ENCODE measurements at regions not wholly inside any gene's neighbourhood (a gene's known extent, or its start where the extent isn't known, plus 50 kb on each side); places are given as distances from the start of the nearest gene placed in this dataset.

DNA sequence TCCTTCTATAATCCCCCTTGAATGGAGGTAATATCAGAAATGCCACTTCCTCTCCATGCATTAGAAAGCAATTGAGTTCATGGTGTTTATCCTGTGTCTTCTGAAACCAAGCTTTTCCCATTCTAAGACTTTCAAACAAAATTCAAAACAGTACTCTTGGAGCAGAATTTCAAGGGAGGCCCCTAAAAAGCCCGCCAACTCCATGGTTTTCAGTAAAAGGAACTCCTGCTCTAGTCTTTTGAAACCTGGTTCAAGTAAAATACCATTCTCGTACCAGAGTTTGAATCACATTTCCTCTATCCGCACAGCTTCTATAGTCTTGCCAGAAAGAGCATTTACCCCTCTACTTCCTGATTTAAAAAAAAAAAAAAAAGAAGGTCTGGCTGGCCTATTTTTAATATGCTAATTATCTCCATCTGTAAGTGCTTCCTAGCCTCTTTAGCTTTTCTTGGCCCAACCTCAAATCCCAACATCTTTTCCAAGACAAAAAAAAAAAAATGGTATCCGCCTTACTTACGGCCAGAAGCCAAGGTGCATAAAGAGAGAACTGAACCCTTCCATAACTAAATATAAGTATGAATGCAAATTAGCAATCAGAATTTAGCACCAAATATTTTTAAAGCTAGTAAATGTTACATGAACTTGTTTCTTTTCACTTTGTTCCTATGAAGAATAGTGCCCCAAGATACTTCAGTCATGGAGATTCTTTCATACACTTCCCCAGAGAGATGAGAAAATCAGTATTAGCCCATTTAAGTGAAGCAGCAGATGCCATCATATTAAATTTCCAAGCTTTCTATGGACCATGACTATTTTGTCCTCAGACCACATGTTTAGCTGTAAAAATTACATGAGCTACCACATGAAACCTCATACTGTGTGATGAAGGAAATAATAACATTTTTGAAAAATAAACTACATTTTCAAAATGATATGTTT is 199.9 kb upstream of the FAM3C start:
- Histone ChIP-seq H3K27me3 (no peaks in the 10 kb centered on the region), H3K4me3 (no peak overlapping the region), H3K27ac (no peak overlapping the region), H3K36me3 (replicated peaks in 1 of 2) (no peaks in the 10 kb centered on the region), H3K9me3 (replicated peaks in 1 of 3) (no peaks in the 10 kb centered on the region), H3K4me1 (replicated peaks in 1 of 2) (no peaks in the 10 kb centered on the region)
- intact Hi-C loops (cut with DNase I): no loop called here
- WGBS, 4 donors: 74 to 80% (median 76%) methylated on average over 5 of the region's 5 CpGs
- no peak for TF ChIP-seq CTCF (IDR thresholded peaks at IDR 0.05)
- TF ChIP-seq POLR2A (IDR thresholded peaks at IDR 0.05): no peak
- DNase-seq: no peak

DNA sequence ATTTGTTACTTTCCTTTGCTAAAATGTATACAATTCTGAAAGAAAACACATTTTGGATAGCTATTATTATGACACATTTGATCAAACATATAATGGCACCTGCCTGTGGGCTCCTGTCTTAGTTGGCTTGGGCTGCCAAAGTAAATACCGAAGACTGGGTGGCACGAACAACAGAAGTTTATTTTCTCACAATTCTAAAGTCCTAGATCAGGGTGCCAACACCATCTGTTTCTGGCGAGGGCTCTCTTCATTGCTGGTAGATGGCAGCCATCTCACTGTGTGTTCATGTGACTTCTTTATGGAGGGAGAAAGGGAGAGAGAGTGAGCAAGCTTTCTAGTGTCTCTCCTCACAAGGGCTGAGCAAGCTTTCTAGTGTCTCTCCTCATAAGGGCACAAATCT is 195.8 kb upstream of the FAM3C start:
- H3K27me3 ChIP-seq: no peaks in the 10 kb centered on the region
- WGBS, 4 donors: 89 to 96% (median 91%) methylated on average over 3 of the region's 3 CpGs
- H3K9me3 ChIP-seq (replicated peaks in 1 of 3): no peaks in the 10 kb centered on the region
- no peak for TF ChIP-seq POLR2A (IDR thresholded peaks at IDR 0.05)
- no peak for TF ChIP-seq CTCF (IDR thresholded peaks at IDR 0.05)
- no peak overlapping the region for H3K4me3 ChIP-seq
- no peaks in the 10 kb centered on the region for H3K36me3 ChIP-seq (replicated peaks in 1 of 2)
- H3K4me1 ChIP-seq (replicated peaks in 1 of 2): no peaks in the 10 kb centered on the region
- intact Hi-C loops (cut with DNase I): no loop called here
- H3K27ac ChIP-seq: no peak overlapping the region
- no peak for DNase-seq

DNA sequence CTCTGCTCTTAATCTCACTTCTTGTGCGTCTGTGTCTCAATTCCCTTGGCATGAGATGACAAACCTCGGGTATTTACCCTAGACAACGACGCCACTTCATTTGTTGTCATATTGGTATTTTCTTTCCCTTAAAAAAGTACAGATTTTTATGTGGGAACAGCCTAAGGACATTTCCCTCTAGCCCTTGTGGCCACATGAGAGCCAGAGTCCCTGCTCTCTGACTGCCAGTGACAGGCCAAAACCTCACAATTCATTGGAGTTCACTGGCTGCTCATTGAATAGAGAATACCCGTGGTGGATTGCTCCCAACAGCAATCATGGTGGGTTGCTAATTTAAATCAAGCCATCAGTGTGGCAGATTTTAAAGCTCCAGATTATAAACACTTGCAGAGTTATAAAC is 191.3 kb upstream of the FAM3C start:
- Histone ChIP-seq H3K9me3 (replicated peaks in 1 of 3) (no peaks in the 10 kb centered on the region), H3K27me3 (no peaks in the 10 kb centered on the region), H3K27ac (no peak overlapping the region), H3K4me1 (replicated peaks in 1 of 2) (no peaks in the 10 kb centered on the region), H3K4me3 (no peak overlapping the region), H3K36me3 (replicated peaks in 1 of 2) (no peaks in the 10 kb centered on the region)
- no peak for DNase-seq
- intact Hi-C loops (cut with DNase I): no loop called here
- 83 to 95% (median 87%) methylated on average over 5 of the region's 5 CpGs for WGBS, 4 donors
- TF ChIP-seq CTCF (IDR thresholded peaks at IDR 0.05): no peak
- TF ChIP-seq POLR2A (IDR thresholded peaks at IDR 0.05): no peak

DNA sequence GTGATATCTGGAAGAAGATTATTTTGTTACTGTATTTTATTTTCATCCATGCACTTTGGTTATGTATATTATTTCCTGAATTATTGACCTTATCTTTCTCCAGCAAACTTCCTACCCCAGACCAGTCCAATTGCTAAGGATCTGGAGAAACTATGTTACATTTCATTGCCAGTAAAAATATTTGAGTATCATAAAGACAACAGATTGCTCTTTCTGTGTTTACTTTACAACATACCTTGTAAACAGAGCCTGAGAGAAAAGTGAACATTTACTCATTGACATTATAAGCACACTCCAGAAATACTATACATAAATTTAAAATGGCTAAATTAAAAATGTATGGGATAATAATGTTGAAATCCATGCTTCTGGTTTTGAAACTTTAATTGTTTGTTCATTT is 186.2 kb upstream of the FAM3C start:
- TF ChIP-seq CTCF (IDR thresholded peaks at IDR 0.05) (no peak), POLR2A (IDR thresholded peaks at IDR 0.05) (no peak)
- intact Hi-C loops (cut with DNase I): no loop called here

More for the DNA sequence above, 186.2 kb upstream of the FAM3C start:
- Histone ChIP-seq H3K27me3 (no peaks in the 10 kb centered on the region), H3K36me3 (replicated peaks in 1 of 2) (no peaks in the 10 kb centered on the region), H3K4me3 (no peak overlapping the region), H3K27ac (no peak overlapping the region), H3K4me1 (replicated peaks in 1 of 2) (no peaks in the 10 kb centered on the region), H3K9me3 (replicated peaks in 1 of 3) (no peaks in the 10 kb centered on the region)
- no peak for DNase-seq
